ENCODE measurements at regions not wholly inside any gene's neighbourhood (a gene's known extent, or its start where the extent isn't known, plus 50 kb on each side); places are given as distances from the start of the nearest gene placed in this dataset.
"Not testable (repeated sequence)": the region's sequence is repeated elsewhere in the genome, so short reads cannot be mapped to it uniquely, and the experiment has no call there.

DNA sequence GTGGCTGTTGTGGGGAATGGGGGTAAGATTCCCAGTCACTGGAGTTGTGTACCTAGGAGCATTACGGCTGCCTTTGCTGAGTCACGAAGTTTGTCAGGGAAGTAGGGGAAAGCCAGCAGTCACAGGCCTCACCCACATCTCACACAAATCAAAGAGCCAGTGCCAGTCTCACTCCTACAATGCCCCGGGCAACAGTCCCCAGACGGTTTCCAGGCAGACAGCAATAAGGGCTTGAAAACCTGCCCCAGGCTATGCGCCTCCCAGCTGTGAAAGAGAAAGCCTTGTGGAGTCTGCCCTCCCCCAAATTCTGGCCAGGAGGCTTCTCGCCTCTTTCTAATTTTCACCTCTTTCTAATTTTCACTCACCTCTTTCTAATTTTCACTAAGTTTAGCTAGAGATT, 142.3 kb upstream of the EDNRB start:
- no peak for DNase-seq

DNA sequence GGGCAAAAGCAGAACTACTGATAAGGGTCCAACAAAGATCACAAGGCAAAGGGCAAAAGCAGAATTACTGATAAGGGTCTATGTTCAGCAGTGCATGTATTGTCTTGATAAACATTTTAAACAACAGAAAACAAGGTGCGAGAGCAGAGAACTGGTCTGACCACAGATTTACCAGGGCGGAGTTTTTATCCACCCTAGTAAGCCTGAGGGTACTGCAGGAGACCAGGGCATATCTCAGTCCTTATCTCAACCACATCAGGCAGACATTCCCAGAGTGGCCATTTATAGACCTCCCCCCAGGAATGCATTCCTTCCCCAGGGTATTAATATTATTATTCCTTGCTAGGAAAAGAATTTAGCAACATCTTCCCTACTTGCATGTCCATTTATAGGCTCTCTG, 138.2 kb upstream of the EDNRB start:
- DNase-seq: not testable (repeated sequence)

DNA sequence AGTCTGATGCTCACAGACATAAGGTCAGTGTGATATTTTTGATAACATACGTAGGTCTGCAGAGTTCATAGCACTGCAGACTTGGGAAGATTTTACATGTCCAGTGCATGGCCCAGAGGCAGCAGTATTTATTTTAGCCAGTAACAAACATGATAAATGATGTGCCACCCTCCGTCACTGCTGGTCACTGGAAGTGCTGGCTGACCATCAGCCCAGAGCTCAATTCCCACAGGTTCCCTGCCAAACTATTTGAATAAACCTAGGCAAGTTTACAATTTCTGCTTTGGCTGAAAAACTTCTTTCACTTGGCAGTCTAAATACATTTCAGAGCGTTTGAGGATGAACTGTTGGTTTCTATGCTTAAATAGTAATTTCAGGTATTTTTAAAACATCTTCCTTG, 135.5 kb upstream of the EDNRB start:
- no peak for DNase-seq

DNA sequence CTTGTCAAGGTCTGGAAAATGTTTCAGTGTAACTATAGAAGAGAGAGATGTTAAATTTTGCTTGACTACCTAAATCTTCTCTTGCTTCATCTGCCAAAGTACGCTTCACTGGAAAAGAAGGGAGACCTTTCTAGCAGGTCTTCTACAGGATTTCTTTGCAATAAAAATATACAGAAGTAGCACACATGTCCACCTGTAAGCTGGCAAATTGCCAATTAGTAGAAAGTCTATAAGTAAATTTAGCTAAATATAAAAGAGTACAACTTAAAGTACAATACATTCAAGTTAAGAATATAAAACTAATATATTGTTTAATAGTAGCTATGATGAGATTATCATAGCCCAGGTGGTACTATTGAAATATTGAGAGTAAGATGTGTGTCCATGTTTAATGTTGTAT, 128.5 kb upstream of the EDNRB start:
- DNase-seq: no peak

DNA sequence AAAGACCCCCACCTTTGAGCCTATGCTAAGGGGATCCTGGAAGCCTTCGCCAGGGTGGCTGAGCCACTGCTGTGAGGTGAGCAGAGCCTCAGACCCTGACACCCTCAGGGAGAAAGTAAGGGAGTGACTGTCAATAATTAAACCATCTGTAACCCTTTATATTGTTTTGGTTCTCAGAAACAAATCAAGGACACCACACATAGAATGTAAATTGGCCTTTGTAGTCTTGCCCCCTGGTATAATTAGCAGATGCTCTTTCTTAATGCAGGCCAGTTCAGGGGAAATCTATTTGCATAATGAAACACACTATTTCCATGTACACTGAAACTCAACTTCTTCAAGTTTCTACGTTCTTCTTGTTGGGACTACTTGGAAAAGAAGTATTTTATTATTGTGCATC, 127.7 kb upstream of the EDNRB start:
- no peak for DNase-seq

DNA sequence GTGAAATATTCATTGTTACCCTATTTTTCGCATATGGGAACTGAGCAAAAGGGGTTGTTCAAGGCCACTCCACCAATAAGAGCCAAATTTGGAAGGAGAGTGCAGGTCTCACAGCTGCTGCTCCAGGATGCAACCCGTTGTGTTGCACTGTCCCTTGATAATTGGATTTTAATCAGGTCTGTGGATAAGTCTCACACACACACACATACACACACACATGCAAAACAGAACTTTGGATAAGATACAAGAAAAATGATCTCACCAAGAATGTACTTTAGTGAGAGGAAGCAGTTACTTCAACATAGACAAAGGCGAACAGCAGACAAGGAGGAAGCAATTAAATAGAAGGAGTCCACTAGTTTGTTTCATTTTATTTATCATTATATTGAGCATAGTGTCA, 127.3 kb upstream of the EDNRB start:
- no peak for DNase-seq

DNA sequence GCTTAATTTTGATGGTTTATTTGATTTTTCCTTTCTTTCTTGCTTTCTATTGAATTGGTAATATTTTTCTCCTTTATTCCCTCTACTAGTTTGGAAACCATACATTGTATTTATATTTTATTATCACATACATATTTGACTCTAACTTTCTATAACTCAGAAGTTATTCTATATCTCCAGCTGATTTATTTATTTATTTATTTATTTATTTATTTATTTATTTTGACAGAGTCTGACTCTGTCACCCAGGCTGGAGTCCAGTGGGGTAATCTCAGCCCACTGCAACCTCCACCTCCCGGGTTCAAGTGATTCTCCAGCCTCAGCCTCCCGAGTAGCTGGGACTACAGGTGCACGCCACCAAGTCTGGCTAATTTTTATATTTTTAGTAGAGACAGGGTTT, 122.7 kb upstream of the EDNRB start:
- DNase-seq: not testable (repeated sequence)

DNA sequence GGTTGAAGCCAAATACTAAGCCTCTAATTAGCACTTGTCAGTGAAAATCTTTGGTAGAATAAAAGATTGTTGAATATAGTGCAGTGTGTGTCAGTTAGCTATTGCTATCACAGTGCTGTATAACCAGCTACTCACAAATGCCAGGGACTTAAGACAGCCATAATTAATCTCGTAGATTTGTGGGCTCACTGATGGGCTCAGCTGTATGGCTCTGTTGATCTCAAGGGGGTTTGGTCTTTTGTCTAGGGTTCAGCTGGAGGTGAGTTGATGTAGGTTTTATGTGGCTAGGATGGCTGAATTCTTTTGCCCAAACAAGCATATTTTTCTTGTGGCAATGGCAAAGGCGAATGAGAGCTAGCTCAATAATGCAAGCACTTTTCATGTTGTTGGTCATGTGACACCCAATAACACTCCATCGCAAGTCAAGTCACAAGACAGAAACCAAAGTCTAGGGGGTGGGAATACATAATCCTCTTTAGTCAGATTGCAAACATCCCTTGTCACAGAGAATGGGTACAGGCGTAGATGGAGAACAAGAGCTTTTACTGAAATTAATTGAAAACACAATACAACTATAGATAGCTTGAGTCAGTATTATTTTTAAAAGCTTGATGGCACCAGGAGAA, 121.7 kb upstream of the EDNRB start:
- DNase-seq: no peak

DNA sequence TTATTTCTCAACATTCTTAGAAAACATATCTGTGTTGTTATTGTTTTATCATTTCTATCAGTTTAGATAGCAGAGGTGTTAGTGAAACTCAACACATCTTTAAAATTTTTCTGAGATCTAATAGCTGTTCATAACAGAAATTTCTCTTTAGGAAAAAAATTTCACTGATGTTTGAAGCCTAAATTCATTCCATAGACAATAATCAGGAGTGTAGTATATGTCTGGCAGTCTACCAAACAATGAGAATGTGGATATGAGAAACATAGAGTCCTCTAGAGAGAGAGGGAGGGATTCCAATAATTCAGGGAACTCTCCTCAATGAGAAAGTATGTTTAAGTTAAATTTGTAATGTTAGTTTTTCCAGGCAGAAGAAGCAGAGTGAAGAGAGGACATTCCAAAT, 118.2 kb upstream of the EDNRB start:
- no peak for DNase-seq

DNA sequence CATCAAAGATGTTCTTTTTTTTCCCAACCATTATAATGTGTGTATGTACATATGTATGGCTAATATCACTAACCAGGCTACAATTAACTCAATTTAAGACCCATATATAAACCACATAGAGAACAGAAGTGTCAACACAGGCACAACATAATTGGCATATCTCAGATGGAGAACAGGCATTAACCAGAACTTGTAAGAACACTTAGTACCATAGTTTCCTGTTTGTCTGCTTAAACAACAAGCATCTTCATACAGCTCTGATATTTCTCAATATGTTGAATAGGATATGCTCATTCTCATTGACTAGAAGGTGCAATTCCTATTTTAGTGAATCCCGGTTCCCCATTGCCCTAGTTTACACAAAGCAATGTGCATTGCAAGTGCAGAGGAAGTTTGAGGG, 116.9 kb upstream of the EDNRB start:
- DNase-seq: no peak

DNA sequence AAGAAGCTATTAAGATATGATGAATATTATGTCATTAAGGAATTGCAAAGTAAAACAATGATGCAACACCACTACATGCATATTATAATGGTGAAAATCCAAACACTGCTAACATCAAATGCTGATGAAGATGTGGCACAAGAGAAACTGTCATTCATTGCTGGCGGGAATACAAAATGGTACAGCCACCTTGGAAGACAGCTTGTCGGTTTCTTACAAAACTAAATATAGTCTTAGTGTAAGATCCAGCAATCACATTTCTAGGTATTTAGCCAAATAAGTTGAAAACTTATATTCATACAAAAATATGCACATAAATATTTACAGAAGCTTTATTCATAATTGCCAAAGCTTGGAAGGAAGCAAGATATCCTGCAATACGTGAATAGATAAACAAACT, 114.9 kb upstream of the EDNRB start:
- no peak for DNase-seq

DNA sequence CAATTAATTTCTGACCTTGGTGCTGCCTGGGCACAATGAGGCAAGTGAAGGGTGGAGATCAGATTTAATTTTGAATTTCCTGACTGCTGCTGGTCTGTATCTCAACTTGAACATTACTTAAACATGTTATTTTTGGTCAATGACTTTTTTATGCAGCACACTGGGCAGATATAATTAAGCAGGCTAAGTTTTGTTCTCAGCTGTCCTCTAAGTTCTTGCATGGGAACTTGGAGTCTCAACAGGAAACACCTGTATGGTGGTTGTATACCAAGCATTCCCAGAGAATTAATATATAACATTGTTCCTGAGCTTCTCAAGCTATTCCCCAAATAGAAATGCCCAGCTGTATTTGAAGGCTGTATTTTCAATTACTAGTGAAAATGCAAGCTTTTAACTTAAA, 113.5 kb upstream of the EDNRB start:
- no peak for DNase-seq

DNA sequence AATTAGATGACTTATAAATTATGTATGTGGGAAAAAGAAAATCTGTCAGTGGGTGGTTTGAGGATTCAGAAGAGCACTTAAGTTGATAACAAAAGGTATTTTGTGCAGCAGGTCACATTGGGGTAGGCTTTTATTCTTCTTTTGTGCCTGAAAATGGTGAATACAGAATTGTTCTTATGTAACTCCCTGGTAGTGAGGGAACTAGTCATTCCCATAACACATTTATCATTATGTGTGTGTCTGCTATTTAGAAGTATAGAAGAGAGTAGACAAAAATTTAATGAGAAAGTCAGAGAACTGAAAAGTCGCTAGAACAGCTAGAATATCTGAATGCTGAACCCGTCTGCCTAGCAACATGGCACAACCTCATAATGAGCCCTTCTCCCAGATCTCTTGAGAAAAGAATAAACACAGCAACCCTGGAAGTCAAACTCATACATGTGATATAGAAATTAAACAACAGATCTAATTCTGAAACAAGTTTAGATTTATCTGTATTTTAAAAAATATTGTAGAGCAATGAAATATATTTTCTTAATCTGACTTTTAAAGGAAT, 111.8 kb upstream of the EDNRB start:
- DNase-seq: no peak

DNA sequence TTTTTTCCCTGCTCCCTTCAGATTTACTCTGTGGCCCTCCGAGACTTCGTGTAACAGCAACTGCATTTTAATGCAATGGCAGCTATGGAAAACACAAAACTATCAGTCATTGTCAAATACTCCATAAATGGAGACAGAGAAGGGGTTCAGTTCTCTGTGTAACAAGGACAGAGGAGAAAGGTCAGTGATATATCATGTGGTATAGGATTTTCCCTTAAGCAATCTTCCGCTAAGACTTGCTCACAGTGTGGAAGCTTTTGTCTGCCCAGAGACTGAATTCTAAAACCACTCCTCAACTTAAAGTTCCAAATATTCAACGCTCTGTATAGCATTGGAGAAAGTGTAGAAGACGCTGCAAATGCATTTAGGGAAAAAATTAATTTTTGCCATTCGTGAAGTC, 111.3 kb upstream of the EDNRB start:
- DNase-seq: no peak

DNA sequence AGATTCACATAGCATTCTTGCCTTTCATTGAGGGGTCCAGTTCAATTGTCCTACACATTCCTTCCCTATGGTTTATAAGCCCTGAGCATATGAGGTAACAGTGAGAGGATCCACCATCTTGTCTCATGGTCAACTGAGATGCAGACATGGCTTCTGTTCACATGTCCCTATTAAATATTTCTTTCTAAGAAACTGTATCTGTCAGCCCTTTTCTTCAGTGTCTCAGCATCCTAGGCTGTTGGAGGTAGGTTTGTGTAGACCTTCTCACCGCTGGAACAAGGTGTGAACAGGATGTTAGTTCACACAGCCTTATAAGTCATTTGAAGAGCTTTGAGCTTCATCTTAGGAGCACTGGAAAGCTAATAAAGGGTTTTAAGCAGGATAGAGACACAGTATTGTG, 110.3 kb upstream of the EDNRB start:
- DNase-seq: no peak

DNA sequence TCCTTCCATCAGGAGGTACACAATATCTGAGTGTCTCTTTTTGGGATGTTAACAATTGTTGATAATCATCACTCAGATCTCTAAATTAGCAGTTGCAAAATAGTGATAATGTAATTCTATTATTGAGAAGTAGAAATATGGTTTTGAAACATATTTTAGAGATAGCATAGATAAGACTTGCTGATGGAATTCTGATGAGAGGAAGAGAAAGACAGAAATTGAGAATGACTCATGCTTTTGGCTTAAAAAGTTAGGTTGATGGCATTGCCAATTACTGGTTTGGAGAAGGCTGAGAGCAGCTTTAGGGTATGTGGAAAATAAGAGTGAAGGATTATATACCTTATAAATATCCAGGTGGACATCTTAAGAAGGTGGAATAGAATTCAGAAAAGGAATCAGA, 106.4 kb upstream of the EDNRB start:
- DNase-seq: no peak

DNA sequence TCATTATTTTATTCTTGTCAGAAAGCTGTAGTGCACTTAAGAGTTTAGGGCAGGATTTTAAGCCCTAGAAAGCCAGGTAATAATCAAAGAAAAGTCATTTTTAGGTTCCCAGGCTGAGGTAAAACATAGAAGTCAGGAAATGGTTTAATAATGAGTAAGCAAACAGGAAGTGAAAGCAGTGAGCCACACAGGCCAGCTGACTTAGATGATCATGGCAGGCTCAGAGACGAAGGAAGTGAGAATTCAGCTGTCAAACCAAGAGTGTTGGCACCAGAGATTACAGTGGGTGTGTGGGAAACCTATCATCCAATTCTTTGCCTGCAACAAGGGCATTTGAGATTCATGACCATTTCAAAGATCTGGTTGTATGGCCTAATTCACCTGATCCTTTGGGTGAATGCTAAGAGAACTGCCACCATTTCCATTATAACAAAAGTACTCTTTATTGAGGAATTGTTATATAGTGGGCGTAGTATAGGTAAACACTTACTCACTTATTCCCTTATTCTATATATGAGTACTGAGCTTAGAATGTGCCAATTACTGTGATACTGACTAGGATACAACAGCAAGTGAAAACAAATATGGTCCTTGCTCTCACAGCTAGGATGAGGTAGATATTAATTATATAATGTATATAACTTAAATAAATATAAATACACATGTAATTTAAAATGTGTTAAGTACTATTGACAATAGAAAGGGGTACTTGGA, 103.7 kb upstream of the EDNRB start:
- DNase-seq: peak; percentile 57

DNA sequence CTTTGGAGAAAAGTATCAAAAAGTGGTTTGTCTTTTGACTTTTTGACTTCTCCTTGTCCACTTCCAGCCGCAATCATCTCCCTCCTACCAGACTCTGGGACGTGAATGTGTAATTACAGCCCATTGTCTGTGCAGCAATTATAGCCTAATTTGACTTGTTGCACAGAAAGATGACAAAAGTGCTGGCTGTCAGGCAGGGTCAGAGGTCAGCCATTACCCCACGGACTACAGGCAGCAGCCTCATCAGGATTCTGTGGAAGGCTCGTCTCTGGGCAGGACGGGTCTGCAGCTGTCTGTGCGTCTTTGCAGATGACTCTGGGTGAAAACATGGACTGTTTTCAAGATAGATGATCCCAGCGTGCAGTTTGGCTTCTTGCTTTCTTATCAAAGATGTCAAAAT, 102.2 kb upstream of the EDNRB start:
- DNase-seq: no peak

DNA sequence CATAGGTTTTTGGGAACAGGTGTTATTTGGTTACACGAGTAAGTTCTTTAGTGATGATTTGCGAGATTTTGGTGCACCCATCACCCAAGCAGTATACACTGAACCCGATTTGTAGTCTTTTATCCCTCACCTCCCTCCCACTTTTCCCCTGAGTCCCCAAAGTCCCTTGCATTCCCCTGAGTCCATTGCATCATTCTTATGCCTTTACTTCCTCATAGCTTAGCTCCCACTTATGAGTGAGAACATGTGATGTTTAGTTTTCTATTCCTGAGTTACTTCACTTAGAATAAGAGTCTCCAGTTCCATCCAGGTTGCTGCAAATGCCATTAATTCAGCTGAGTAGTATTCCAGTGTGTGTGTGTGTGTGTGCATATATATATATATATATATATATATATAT, 97.2 kb upstream of the EDNRB start:
- no peak for DNase-seq

DNA sequence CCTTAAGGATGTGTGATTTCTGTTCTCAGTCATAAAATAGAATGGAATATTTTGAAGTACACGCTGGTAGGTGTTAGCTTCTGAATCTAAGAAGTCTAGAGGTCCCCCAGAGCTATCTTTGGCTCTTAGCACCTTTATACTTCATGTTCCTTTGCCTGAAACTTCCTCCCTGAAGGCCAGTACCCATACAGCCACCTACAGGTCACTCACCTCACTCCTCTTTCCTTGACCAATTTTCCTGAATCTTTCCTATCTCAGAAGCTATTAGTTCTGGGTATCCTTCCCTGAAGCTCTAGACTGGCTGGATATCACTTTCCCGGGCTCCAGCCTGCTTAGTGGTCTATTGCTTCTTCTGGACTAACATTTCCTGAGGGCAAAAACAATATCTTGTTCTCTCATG, 93.4 kb upstream of the EDNRB start:
- DNase-seq: no peak

DNA sequence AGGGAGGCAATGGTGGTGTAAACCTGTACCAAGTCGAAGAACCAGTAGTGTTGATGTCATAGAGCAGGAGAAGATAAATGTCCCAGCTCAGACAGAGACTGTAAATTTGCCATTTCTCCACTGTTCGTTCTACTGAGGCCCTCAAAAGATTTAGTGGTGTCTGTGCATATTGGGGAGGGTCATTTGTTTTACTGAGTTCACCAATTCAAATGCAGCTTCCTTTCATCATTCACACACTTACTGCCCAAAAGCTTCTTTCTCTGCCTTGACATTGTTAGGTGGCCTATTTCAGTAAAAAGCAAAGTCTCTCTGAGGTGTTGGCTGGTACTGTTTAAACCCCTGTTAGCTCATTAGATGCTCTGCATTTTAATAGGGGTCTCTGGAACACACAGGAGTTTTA, 86.2 kb upstream of the EDNRB start:
- DNase-seq: no peak

DNA sequence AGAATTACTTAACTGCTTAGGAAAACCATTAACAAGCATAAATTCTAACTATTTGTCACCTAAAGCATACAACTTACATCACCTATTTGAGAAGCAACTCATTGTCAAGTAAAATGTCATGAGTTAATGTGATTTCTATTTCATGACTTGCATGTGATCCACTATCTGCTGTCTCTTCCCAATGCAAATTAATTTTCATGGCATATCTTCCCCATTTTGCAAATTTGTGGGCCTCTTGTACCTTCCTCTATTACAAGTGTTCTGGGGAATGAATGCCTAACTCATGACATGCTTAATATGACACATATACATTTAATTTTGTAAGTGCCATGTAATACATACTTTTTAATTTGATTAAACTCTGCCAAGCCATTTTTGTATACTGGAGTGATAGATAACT, 81.1 kb upstream of the EDNRB start:
- no peak for DNase-seq

DNA sequence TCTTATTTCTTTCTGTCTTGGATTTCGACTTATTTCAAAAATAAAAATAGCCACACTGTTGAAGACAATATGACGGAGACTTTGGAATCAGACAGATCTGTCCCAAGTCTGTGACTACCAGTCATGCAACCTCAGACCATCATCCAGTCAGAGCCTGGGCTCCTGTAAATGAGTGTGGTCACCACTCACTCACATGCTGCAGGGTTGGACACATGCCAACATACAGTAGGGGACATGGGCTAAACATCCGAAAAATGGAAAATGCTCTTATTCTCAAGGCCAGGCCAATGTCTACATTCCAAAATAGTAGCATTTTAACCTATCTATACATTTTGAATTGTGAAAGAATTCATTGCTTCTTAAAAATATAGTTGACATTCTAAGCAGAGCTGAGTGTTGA, 75.5 kb upstream of the EDNRB start:
- DNase-seq: no peak

DNA sequence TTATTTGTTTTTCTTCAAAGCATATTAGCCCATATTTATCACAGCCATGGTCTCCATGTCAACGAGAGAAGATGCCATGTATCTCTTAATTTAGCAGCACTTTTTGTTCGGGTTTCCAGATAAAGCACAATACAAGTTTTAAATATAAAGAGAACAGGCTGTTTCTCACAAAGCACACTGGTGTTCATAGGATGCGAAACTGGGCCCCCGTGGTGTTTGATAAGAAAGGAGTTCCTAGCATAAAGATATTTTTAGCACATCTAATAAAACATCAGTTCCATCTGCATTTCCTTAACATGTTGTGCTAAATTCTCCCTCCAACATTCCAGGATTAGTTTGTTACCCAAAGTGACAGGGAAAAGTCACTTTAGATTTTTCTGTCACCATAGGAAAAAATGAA, 72.4 kb upstream of the EDNRB start:
- no peak for DNase-seq

DNA sequence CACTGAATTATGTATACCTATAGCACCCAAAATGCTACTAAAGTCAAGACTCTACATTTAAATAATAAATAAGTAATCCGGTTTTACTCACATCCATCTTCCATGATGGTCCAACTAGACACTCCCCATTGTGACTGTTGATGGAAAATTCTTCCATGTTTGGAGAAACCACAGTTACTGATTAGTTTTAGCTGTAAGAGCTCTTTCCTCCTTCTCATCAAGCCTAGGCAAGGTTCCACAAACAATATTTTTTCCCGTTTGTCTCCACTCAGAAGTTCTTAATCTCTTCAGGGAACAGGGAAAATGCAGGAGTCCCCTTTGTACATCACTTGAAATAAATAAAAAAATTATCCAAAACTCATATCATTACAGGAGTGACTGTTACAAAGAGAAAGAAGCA, 70.7 kb upstream of the EDNRB start:
- DNase-seq: no peak
